ENCODE measurements at regions not wholly inside any gene's neighbourhood (a gene's known extent, or its start where the extent isn't known, plus 50 kb on each side); places are given as distances from the start of the nearest gene placed in this dataset.

DNA sequence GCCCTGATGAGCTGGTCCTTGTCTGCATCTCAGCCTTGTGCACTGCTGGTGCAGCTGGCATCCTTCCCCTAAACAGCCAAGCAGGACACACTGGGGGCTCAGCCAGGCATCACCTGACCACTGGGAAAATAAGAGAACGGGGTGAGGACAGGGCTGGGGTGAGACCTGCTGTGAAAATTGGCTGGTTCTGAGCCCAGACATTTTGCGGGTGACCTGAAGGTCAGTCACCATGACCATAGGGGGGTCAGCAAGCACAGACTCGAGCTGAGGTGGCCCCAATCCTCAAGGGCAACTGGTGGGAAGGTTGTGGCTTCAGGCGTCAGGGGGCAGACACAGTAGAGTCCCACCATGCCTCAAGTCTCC is 144.9 kb upstream of the TWIST2 start:
- TF ChIP-seq, protein P1, sequence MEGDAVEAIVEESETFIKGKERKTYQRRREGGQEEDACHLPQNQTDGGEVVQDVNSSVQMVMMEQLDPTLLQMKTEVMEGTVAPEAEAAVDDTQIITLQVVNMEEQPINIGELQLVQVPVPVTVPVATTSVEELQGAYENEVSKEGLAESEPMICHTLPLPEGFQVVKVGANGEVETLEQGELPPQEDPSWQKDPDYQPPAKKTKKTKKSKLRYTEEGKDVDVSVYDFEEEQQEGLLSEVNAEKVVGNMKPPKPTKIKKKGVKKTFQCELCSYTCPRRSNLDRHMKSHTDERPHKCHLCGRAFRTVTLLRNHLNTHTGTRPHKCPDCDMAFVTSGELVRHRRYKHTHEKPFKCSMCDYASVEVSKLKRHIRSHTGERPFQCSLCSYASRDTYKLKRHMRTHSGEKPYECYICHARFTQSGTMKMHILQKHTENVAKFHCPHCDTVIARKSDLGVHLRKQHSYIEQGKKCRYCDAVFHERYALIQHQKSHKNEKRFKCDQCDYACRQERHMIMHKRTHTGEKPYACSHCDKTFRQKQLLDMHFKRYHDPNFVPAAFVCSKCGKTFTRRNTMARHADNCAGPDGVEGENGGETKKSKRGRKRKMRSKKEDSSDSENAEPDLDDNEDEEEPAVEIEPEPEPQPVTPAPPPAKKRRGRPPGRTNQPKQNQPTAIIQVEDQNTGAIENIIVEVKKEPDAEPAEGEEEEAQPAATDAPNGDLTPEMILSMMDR (IDR thresholded peaks at IDR 0.05) = no peak
- TF ChIP-seq POLR2AphosphoS5 (IDR thresholded peaks at IDR 0.05) (no peak), POLR2A (IDR thresholded peaks at IDR 0.05) (no peak), EP300 (IDR thresholded peaks at IDR 0.05; ENCODE audit: low read depth) (no peak)

Data from transverse colon (tissue), 4 donors.